B cell (primary cell): ENCODE measurements at regions not wholly inside any gene's neighbourhood (a gene's known extent, or its start where the extent isn't known, plus 50 kb on each side); places are given as distances from the start of the nearest gene placed in this dataset.

Source experiments
- ATAC-seq: fragments of 200-7000 bp; cut with Tn5 transposase; one replicate; pipeline ENCODE4 v1.10.0; 2021; ENCODE audit warnings: low read depth, mild to moderate bottlenecking, moderate number of reproducible peaks, moderate library complexity
- CTCF ChIA-PET: fragments of 350-600 bp; sonication (Branson Sonifier 250); formaldehyde crosslinking; loops from one replicate; lab custom pipeline; 2021; ENCODE audit warnings: antibody characterized with exemption, inconsistent platforms; lab: Charles Lee
- POLR2A ChIA-PET: fragments of 350-600 bp; sonication (Branson Sonifier 250); formaldehyde crosslinking; loops from one replicate; lab custom pipeline; 2021; ENCODE audit warnings: antibody characterized with exemption; lab: Charles Lee
- DNase-seq: peaks from one replicate; pipeline ENCODE4 v3.0.0; 2013
- H2AFZ ChIP-seq: 2 replicates; pipeline ENCODE4 v1.6.1; 2012; ENCODE audit warnings: mild to moderate bottlenecking, low read depth, low read length; ENCODE audit not compliant: insufficient read depth, poor library complexity, severe bottlenecking
- H3K27ac ChIP-seq, 2 donors: 1 replicate in 1 of 2; 2 replicates in 1 of 2; pipeline ENCODE4 v1.5.1; 2012 to 2013; ENCODE audit warnings: low read length in 2 of 2, mild to moderate bottlenecking in 2 of 2, moderate library complexity in 1 of 2
- H3K27me3 ChIP-seq, 4 experiments: fragments of 200-600 bp in 1 of 4; sonication (generic) in 1 of 4; replicated peaks in 1 of 4; 1 replicate in 2 of 4; 2 replicates in 2 of 4; pipeline versions ENCODE4 v1.6.1 to v1.7.0; 2013 to 2016; ENCODE audit warnings: low read length in 3 of 4, mild to moderate bottlenecking in 2 of 4, mixed read lengths in 1 of 4, moderate library complexity in 1 of 4; ENCODE audit not compliant: insufficient read depth in 4 of 4, control insufficient read depth in 3 of 4; ENCODE audit errors: control extremely low read depth in 1 of 4
- H3K36me3 ChIP-seq, 2 experiments: replicated peaks in 1 of 2; 1 replicate in 1 of 2; 2 replicates in 1 of 2; pipeline versions ENCODE4 v1.6.1 to v1.7.1; 2013; ENCODE audit warnings: low read length in 1 of 2; ENCODE audit not compliant: insufficient read depth in 2 of 2, control insufficient read depth in 1 of 2; ENCODE audit errors: control extremely low read depth in 1 of 2, extremely low read depth in 1 of 2
- H3K4me1 ChIP-seq, 2 donors: fragments of 200-600 bp in 1 of 2; sonication (generic) in 1 of 2; 1 replicate in 1 of 2; 2 replicates in 1 of 2; pipeline versions ENCODE4 v1.5.1 to v1.6.1; 2013 to 2017; ENCODE audit warnings: low read length in 2 of 2; ENCODE audit not compliant: control insufficient read depth in 2 of 2, insufficient read depth in 2 of 2
- H3K4me2 ChIP-seq: replicated peaks from 2 replicates; pipeline ENCODE3; 2012; ENCODE audit warnings: mild to moderate bottlenecking, low read depth, low read length; ENCODE audit not compliant: poor library complexity, severe bottlenecking
- H3K4me3 ChIP-seq, 5 experiments: fragments of 200-600 bp in 1 of 5; sonication (generic) in 1 of 5; 1 replicate in 3 of 5; 2 replicates in 2 of 5; pipeline versions ENCODE4 v1.5.1 to v1.7.0; 2011 to 2016; ENCODE audit warnings: low read length in 4 of 5, mild to moderate bottlenecking in 4 of 5, low read depth in 2 of 5, control low read depth in 1 of 5, moderate library complexity in 1 of 5; ENCODE audit not compliant: insufficient read depth in 1 of 5; ENCODE audit errors: control extremely low read depth in 1 of 5, extremely low read depth in 1 of 5
- H3K79me2 ChIP-seq: fragments of 200-600 bp; sonication (generic); one replicate; pipeline ENCODE4 v1.6.0; 2016; ENCODE audit warnings: low read length; ENCODE audit not compliant: control insufficient read depth, insufficient read depth
- H3K9ac ChIP-seq: fragments of 200-600 bp; sonication (generic); 2 replicates; pipeline ENCODE4 v1.6.1; 2017; ENCODE audit warnings: mild to moderate bottlenecking, low read length, moderate library complexity
- H3K9me3 ChIP-seq, 3 donors: one replicate each; pipeline versions ENCODE4 v1.6.1 to v1.7.1; 2013; ENCODE audit warnings: low read length in 2 of 3; ENCODE audit not compliant: control insufficient read depth in 2 of 3, insufficient read depth in 1 of 3; ENCODE audit errors: control extremely low read depth in 1 of 3
- H4K20me1 ChIP-seq: 2 replicates; pipeline ENCODE4 v1.6.0; 2012; ENCODE audit warnings: mild to moderate bottlenecking, low read length; ENCODE audit not compliant: insufficient read depth, control insufficient read depth, poor library complexity, severe bottlenecking
- H3K27ac Mint-ChIP-seq: one replicate; pipeline ENCODE4 v1.8.0; 2021; ENCODE audit warnings: mixed read lengths
- H3K27me3 Mint-ChIP-seq: one replicate; pipeline ENCODE4 v1.8.0; 2021; ENCODE audit warnings: mixed read lengths
- H3K4me1 Mint-ChIP-seq: one replicate; pipeline ENCODE4 v1.8.0; 2021; ENCODE audit warnings: mixed read lengths
- H3K4me3 Mint-ChIP-seq: one replicate; pipeline ENCODE4 v1.8.0; 2021; ENCODE audit warnings: mixed read lengths
- H3K9me3 Mint-ChIP-seq: one replicate; pipeline ENCODE4 v1.8.0; 2022; ENCODE audit warnings: mixed read lengths; ENCODE audit not compliant: insufficient read depth
- EZH2 ChIP-seq: IDR thresholded peaks from 2 replicates; pipeline ENCODE4 v1.6.1; 2012; ENCODE audit warnings: borderline replicate concordance, low read depth, mild to moderate bottlenecking, moderate library complexity, low read length; ENCODE audit not compliant: insufficient read depth, poor library complexity, severe bottlenecking
- WGBS: methylation state at CpG from one replicate; pipeline ENCODE4 v1.1.5; 2013; ENCODE audit warnings: missing lambda C conversion rate; ENCODE audit not compliant: insufficient coverage; 5-methylcytosine and 5-hydroxymethylcytosine counted together
- intact Hi-C: fragments of 100-400 bp; cut with micrococcal nuclease; formaldehyde crosslinking; loops from one replicate; pipeline ENCODE4 v1.10.0; 2022
- TF ChIP-seq, protein P1 (sequence below): fragments of 200-600 bp; IDR thresholded peaks from one replicate; pipeline ENCODE4 v1.8.0; 2022; ENCODE audit warnings: antibody characterized with exemption, mild to moderate bottlenecking

DNA sequence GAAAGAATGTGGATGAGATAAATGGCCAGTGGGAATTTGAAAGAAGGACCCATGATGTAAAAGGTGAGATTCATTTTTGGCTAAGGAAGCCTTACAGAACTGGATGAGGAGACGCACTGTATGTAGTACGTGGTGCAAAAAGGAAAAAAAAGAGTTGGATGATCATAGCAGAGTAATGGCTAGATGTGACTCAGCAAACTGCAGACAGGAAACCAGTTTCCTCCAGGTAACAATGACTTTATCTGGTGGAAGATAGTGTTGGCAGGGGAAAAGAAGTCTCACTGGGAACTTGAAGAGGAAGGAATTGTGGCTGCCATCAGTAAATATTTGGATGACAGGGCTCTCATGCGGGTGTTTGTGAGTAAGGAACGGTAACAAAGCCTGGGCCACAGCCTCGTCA, 243.2 kb downstream of the CPE start:
- Histone ChIP-seq H3K36me3 (no peaks in the 10 kb centered on the region), H3K9me3 (no peaks in the 10 kb centered on the region), H3K27ac (no peak overlapping the region), H4K20me1 (no peaks in the 10 kb centered on the region), H3K4me3 (no peak overlapping the region), H3K4me1 (no peaks in the 10 kb centered on the region), H3K4me2 (no peak overlapping the region), H3K9ac (no peak overlapping the region), H2AFZ (no peak overlapping the region), H3K27me3 (no peaks in the 10 kb centered on the region), H3K79me2 (no peaks in the 10 kb centered on the region)
- Mint-ChIP-seq H3K4me3 (no peak overlapping the region), H3K9me3 (no peaks in the 10 kb centered on the region), H3K4me1 (no peaks in the 10 kb centered on the region), H3K27me3 (no peaks in the 10 kb centered on the region), H3K27ac (no peak overlapping the region)
- DNase-seq (no peak), ATAC-seq (no peak)
- intact Hi-C loops = no loop called here
- WGBS = 18% methylated on average over 5 of the region's 5 CpGs
- TF ChIP-seq EZH2 = no peak
- TF ChIP-seq, protein P1, sequence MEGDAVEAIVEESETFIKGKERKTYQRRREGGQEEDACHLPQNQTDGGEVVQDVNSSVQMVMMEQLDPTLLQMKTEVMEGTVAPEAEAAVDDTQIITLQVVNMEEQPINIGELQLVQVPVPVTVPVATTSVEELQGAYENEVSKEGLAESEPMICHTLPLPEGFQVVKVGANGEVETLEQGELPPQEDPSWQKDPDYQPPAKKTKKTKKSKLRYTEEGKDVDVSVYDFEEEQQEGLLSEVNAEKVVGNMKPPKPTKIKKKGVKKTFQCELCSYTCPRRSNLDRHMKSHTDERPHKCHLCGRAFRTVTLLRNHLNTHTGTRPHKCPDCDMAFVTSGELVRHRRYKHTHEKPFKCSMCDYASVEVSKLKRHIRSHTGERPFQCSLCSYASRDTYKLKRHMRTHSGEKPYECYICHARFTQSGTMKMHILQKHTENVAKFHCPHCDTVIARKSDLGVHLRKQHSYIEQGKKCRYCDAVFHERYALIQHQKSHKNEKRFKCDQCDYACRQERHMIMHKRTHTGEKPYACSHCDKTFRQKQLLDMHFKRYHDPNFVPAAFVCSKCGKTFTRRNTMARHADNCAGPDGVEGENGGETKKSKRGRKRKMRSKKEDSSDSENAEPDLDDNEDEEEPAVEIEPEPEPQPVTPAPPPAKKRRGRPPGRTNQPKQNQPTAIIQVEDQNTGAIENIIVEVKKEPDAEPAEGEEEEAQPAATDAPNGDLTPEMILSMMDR = no peak
- ChIA-PET POLR2A (no interaction called here), CTCF (no interaction called here)

DNA sequence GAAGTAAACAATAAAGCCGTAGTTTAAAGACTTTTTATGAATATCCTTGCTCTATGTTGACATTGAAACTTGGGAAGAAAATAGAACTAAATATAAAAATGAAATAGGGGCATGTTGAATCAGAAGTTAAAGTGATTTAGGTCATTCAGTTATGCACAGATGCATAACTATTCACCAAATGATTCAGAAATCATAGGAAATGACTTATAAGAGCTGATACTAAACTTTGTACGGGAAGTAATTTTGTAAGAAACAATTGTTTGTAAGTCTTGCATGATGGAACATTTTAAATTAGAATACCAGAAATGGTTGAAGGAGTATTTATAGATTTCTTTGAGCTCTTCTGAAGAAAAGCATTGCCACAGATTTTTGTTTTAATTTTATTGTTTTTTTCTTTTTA, 246.5 kb downstream of the CPE start:
- Histone ChIP-seq H3K9me3 (no peaks in the 10 kb centered on the region), H3K27ac (no peak overlapping the region), H3K4me1 (no peaks in the 10 kb centered on the region), H4K20me1 (no peaks in the 10 kb centered on the region), H3K27me3 (no peaks in the 10 kb centered on the region), H3K36me3 (no peaks in the 10 kb centered on the region), H3K4me3 (no peak overlapping the region), H3K79me2 (no peaks in the 10 kb centered on the region), H3K4me2 (no peak overlapping the region), H3K9ac (no peak overlapping the region), H2AFZ (no peak overlapping the region)
- no peak for TF ChIP-seq EZH2
- TF ChIP-seq, protein P1 = no peak
- H3K4me3 Mint-ChIP-seq = no peak overlapping the region
- H3K27ac Mint-ChIP-seq = no peak overlapping the region
- intact Hi-C loops = no loop called here
- no peaks in the 10 kb centered on the region for H3K27me3 Mint-ChIP-seq
- H3K9me3 Mint-ChIP-seq = no peaks in the 10 kb centered on the region
- ChIA-PET POLR2A (no interaction called here), CTCF (no interaction called here)
- no CpG with 5 or more reads among the region's 2 CpGs for WGBS
- DNase-seq (no peak), ATAC-seq (no peak)
- no peaks in the 10 kb centered on the region for H3K4me1 Mint-ChIP-seq
